H1 (cell line): ENCODE measurements at regions not wholly inside any gene's neighbourhood (a gene's known extent, or its start where the extent isn't known, plus 50 kb on each side); places are given as distances from the start of the nearest gene placed in this dataset.

Experiments used
- SIRT6 ChIP-seq: IDR thresholded peaks from one replicate; pipeline ENCODE4 v1.7.1; 2012; ENCODE audit warnings: low read length, inconsistent platforms
- SRF ChIP-seq: IDR thresholded peaks from 2 replicates; pipeline ENCODE4 v1.6.1; 2011; ENCODE audit warnings: mild to moderate bottlenecking, low read depth, low read length, moderate library complexity

- TF ChIP-seq SRF, result no peak
- TF ChIP-seq SIRT6, result no peak
- TF ChIP-seq, all 59 proteins: peak for 0
These were observed 1804.0 kb downstream of the MAT2B start (continued) for GRCh38 chr5:165309446-165309845.
